ENCODE measurements at regions not wholly inside any gene's neighbourhood (a gene's known extent, or its start where the extent isn't known, plus 50 kb on each side); places are given as distances from the start of the nearest gene placed in this dataset.
"Not testable (repeated sequence)": the region's sequence is repeated elsewhere in the genome, so short reads cannot be mapped to it uniquely, and the experiment has no call there.

- not testable (repeated sequence) for DNase-seq (ENCODE audit: low spot score)
These were observed 243.8 kb upstream of the PROK2 start for GRCh38 chr3:72028726-72029125.

- DNase-seq (ENCODE audit: low spot score) = not testable (repeated sequence)
These were observed 243.4 kb upstream of the PROK2 start for GRCh38 chr3:72028307-72028706.

GRCh38 chr3:72027728-72028127 lies 242.8 kb upstream of the PROK2 start:
- DNase-seq (ENCODE audit: low spot score) = not testable (repeated sequence)

- no peak for DNase-seq (ENCODE audit: low spot score)
These were observed 237.1 kb upstream of the PROK2 start for GRCh38 chr3:72022027-72022426.

- no peak for DNase-seq (ENCODE audit: low spot score)
These were observed 236.6 kb upstream of the PROK2 start for GRCh38 chr3:72021531-72021930.

GRCh38 chr3:72018343-72018984 lies 233.5 kb upstream of the PROK2 start:
- no peak for DNase-seq (ENCODE audit: low spot score)

- no peak for DNase-seq (ENCODE audit: low spot score)
These were observed 233.0 kb upstream of the PROK2 start for GRCh38 chr3:72017935-72018334.

- DNase-seq (ENCODE audit: low spot score) = no peak
These were observed 232.4 kb upstream of the PROK2 start for GRCh38 chr3:72017311-72017710.

GRCh38 chr3:72015463-72015862 lies 230.5 kb upstream of the PROK2 start:
- DNase-seq (ENCODE audit: low spot score) = no peak

- DNase-seq (ENCODE audit: low spot score) = no peak
These were observed 228.1 kb upstream of the PROK2 start for GRCh38 chr3:72013084-72013483.

- DNase-seq (ENCODE audit: low spot score) = no peak
These were observed 227.4 kb upstream of the PROK2 start for GRCh38 chr3:72012363-72012762.

- DNase-seq (ENCODE audit: low spot score) = no peak
These were observed 226.5 kb upstream of the PROK2 start for GRCh38 chr3:72011485-72011884.

GRCh38 chr3:72009851-72010443 lies 225.0 kb upstream of the PROK2 start:
- no peak for DNase-seq (ENCODE audit: low spot score)

GRCh38 chr3:72008226-72008996 lies 223.5 kb upstream of the PROK2 start:
- no peak for DNase-seq (ENCODE audit: low spot score)

GRCh38 chr3:72006631-72007556 lies 221.9 kb upstream of the PROK2 start:
- no peak for DNase-seq (ENCODE audit: low spot score)

GRCh38 chr3:72004749-72005292 lies 219.9 kb upstream of the PROK2 start:
- no peak for DNase-seq (ENCODE audit: low spot score)

- DNase-seq (ENCODE audit: low spot score) = no peak
These were observed 219.0 kb upstream of the PROK2 start for GRCh38 chr3:72003936-72004335.

- DNase-seq (ENCODE audit: low spot score) = no peak
These were observed 216.8 kb upstream of the PROK2 start for GRCh38 chr3:72001758-72002157.

- no peak for DNase-seq (ENCODE audit: low spot score)
These were observed 214.2 kb upstream of the PROK2 start for GRCh38 chr3:71998995-71999673.

GRCh38 chr3:71997066-71997653 lies 212.2 kb upstream of the PROK2 start:
- DNase-seq (ENCODE audit: low spot score) = no peak

GRCh38 chr3:71994906-71995305 lies 210.0 kb upstream of the PROK2 start:
- no peak for DNase-seq (ENCODE audit: low spot score)

Measured in cerebellar cortex (tissue), 1 donor.